Lung (tissue), 11 donors: ENCODE measurements at regions not wholly inside any gene's neighbourhood (a gene's known extent, or its start where the extent isn't known, plus 50 kb on each side); places are given as distances from the start of the nearest gene placed in this dataset.

ENCODE experiments used
- ATAC-seq: fragments of 200-7000 bp; cut with Tn5 transposase; one replicate; pipeline ENCODE4 v1.9.1; 2020; ENCODE audit warnings: moderate number of reproducible peaks; ENCODE audit not compliant: insufficient read depth, low FRiP score
- DNase-seq, 3 donors: peaks; one replicate each; pipeline ENCODE4 v3.0.0-alpha.2; 2013 to 2017
- H3K27ac ChIP-seq, 2 donors: one replicate each; pipeline ENCODE4 v1.5.1; 2013; ENCODE audit warnings: mild to moderate bottlenecking in 2 of 2, moderate library complexity in 2 of 2, control low read depth in 1 of 2, inconsistent platforms in 1 of 2, low read depth in 1 of 2, low read length in 1 of 2
- H3K27me3 ChIP-seq, 3 donors: one replicate each; pipeline ENCODE4 v1.5.1; 2013; ENCODE audit warnings: low read length in 2 of 3; ENCODE audit not compliant: control insufficient read depth in 3 of 3, insufficient read depth in 3 of 3
- H3K36me3 ChIP-seq, 4 donors: one replicate each; pipeline ENCODE4 v1.5.1; 2013; ENCODE audit warnings: low read length in 4 of 4, mild to moderate bottlenecking in 1 of 4, moderate library complexity in 1 of 4; ENCODE audit not compliant: control insufficient read depth in 4 of 4, insufficient read depth in 4 of 4
- H3K4me1 ChIP-seq, 5 donors: one replicate each; pipeline ENCODE4 v1.5.1; 2013; ENCODE audit warnings: low read length in 5 of 5, mild to moderate bottlenecking in 2 of 5, moderate library complexity in 1 of 5; ENCODE audit not compliant: control insufficient read depth in 5 of 5, insufficient read depth in 5 of 5
- H3K4me3 ChIP-seq: one replicate; pipeline ENCODE4 v1.5.1; 2013; ENCODE audit warnings: mild to moderate bottlenecking, control low read depth, moderate library complexity
- H3K9ac ChIP-seq, 2 donors: one replicate each; pipeline ENCODE4 v1.5.1; 2013; ENCODE audit warnings: low read length in 2 of 2, control low read depth in 1 of 2; ENCODE audit not compliant: insufficient read depth in 1 of 2
- H3K9me3 ChIP-seq, 4 donors: one replicate each; pipeline ENCODE4 v1.5.1; 2013; ENCODE audit warnings: low read length in 3 of 4, mild to moderate bottlenecking in 1 of 4, moderate library complexity in 1 of 4; ENCODE audit not compliant: control insufficient read depth in 4 of 4, insufficient read depth in 3 of 4
- CTCF ChIP-seq: IDR thresholded peaks from 2 replicates; pipeline ENCODE4 v1.5.1; 2012; ENCODE audit warnings: mild to moderate bottlenecking; ENCODE audit errors: control extremely low read depth, extremely low read depth
- WGBS, 2 donors: extraction: QIAGEN DNeasy Blood & Tissue Kit; methylation state at CpG; one replicate each; pipeline ENCODE4 v1.1.7; 2013; 5-methylcytosine and 5-hydroxymethylcytosine counted together
- donor health status: control.
- donor health status: control.
- donor health status: Bipolar disorder and iron deficiency.
- donor health status: healthy.
- donor health status: DM: yes; HTN: yes; CAD: no.

GRCh38 chr2:121120991-121121390 lies 164.0 kb downstream of the TFCP2L1 start:
- Histone ChIP-seq H3K4me3 (no peak overlapping the region), H3K27ac (no peak overlapping the region), H3K9me3 (no peaks in the 10 kb centered on the region), H3K4me1 (no peaks in the 10 kb centered on the region), H3K36me3 (no peaks in the 10 kb centered on the region), H3K9ac (no peak overlapping the region), H3K27me3 (peaks cover 0 to 2% (median 0%) of the 10 kb centered on the region in 3 donors)
- no peak for TF ChIP-seq CTCF
- ATAC-seq, result no peak
- DNase-seq, result no peak
- WGBS, 2 donors, result 84 to 85% methylated on average over 8 of the region's 8 CpGs

- no peaks in the 10 kb centered on the region for H3K4me1 ChIP-seq
- DNase-seq (no peak), ATAC-seq (no peak)
- 87 to 93% methylated on average over 7 of the region's 7 CpGs for WGBS, 2 donors
- H3K36me3 ChIP-seq, result no peaks in the 10 kb centered on the region
- H3K27me3 ChIP-seq, result peaks cover 0 to 2% (median 2%) of the 10 kb centered on the region in 3 donors
- no peak overlapping the region for H3K27ac ChIP-seq
- H3K4me3 ChIP-seq, result no peak overlapping the region
- no peak overlapping the region for H3K9ac ChIP-seq
- no peaks in the 10 kb centered on the region for H3K9me3 ChIP-seq
- no peak for TF ChIP-seq CTCF
Measured at GRCh38 chr2:121121661-121122060, 163.3 kb downstream of the TFCP2L1 start.

GRCh38 chr2:121123268-121123667 lies 161.7 kb downstream of the TFCP2L1 start:
- Histone ChIP-seq H3K4me1 (no peaks in the 10 kb centered on the region), H3K36me3 (no peaks in the 10 kb centered on the region), H3K27ac (no peak overlapping the region), H3K9me3 (no peaks in the 10 kb centered on the region), H3K27me3 (peaks cover 0 to 2% (median 2%) of the 10 kb centered on the region in 3 donors), H3K9ac (no peak overlapping the region), H3K4me3 (no peak overlapping the region)
- TF ChIP-seq CTCF, result no peak
- 91 to 95% methylated on average over 10 of the region's 10 CpGs for WGBS, 2 donors
- ATAC-seq (no peak), DNase-seq (no peak)

GRCh38 chr2:121124330-121124729 lies 160.7 kb downstream of the TFCP2L1 start:
- no peak overlapping the region for H3K4me3 ChIP-seq
- no peak for DNase-seq
- H3K9ac ChIP-seq, result no peak overlapping the region
- H3K27ac ChIP-seq, result no peak overlapping the region
- ATAC-seq, result no peak
- TF ChIP-seq CTCF, result no peak
- no peaks in the 10 kb centered on the region for H3K4me1 ChIP-seq
- peaks cover 0 to 2% (median 2%) of the 10 kb centered on the region in 3 donors for H3K27me3 ChIP-seq
- H3K9me3 ChIP-seq, result no peaks in the 10 kb centered on the region
- H3K36me3 ChIP-seq, result no peaks in the 10 kb centered on the region
